ENCODE measurements at regions not wholly inside any gene's neighbourhood (a gene's known extent, or its start where the extent isn't known, plus 50 kb on each side); places are given as distances from the start of the nearest gene placed in this dataset.

DNA sequence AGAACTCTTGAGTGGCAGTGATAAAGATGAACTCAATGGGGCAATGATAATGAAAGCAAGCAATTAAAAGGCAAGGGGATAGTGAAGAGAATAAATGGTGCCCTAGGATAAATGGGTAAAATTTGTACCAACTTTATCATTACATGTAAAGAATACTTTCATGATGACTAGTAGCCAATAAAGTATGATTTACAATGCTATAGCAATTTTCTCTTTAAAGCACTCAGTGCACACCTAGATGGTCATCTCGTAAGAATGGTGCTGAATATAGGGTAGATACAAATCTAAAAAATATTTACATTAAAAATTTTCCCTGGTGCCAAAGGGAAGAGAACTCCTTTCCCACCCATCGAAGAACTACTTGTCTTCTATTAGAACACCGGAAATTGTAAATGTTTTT lies 651.4 kb downstream of the STPG2 start:
- no peak overlapping the region for H3K4me3 Mint-ChIP-seq
- H3K27me3 Mint-ChIP-seq (ENCODE audit: low read depth, poor library complexity) = no peaks in the 10 kb centered on the region
- H3K36me3 Mint-ChIP-seq (ENCODE audit: low read depth) = no peaks in the 10 kb centered on the region
- H3K27ac Mint-ChIP-seq = no peak overlapping the region
- no peak for DNase-seq
- TF ChIP-seq, protein P1, sequence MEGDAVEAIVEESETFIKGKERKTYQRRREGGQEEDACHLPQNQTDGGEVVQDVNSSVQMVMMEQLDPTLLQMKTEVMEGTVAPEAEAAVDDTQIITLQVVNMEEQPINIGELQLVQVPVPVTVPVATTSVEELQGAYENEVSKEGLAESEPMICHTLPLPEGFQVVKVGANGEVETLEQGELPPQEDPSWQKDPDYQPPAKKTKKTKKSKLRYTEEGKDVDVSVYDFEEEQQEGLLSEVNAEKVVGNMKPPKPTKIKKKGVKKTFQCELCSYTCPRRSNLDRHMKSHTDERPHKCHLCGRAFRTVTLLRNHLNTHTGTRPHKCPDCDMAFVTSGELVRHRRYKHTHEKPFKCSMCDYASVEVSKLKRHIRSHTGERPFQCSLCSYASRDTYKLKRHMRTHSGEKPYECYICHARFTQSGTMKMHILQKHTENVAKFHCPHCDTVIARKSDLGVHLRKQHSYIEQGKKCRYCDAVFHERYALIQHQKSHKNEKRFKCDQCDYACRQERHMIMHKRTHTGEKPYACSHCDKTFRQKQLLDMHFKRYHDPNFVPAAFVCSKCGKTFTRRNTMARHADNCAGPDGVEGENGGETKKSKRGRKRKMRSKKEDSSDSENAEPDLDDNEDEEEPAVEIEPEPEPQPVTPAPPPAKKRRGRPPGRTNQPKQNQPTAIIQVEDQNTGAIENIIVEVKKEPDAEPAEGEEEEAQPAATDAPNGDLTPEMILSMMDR (IDR thresholded peaks at IDR 0.05) = no peak
- no peaks in the 10 kb centered on the region for H3K4me1 Mint-ChIP-seq
- H3K9me3 Mint-ChIP-seq = no peaks in the 10 kb centered on the region

DNA sequence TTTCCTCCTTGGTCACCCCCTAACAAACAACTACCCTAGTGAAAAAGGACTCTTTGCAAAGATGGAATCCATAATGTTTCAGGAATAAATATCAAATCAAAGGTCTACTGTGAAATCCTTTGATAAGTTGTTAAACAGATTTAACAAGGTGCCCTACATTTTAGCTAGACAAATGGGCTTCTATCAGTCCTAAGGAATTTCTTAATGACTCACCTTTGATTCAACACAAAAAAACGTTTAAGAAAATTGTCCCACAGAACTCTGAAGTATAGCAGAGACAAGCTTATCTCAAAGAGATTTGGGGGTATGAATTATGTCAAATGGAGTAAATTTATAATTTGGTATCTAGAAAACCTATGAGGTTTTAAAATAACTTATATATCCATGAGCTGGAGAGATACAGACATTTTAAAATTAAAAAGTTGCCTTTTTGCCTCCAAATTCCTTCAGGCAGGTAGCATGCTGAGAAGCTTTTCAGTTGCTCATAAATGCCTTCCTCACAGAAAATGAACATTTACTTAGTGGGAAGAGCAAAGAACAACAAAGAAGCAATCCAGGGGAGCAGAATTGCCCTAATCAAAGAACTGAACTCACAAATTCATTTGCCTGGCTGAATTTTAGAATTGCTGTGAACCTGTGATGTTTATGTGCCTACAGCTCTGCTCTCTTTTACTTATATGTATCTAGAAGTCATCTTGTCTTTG lies 649.3 kb downstream of the STPG2 start:
- no peaks in the 10 kb centered on the region for H3K27me3 Mint-ChIP-seq (ENCODE audit: low read depth, poor library complexity)
- H3K27ac Mint-ChIP-seq = no peak overlapping the region
- H3K4me1 Mint-ChIP-seq = no peaks in the 10 kb centered on the region
- H3K36me3 Mint-ChIP-seq (ENCODE audit: low read depth) = no peaks in the 10 kb centered on the region
- no peak overlapping the region for H3K4me3 Mint-ChIP-seq
- no peaks in the 10 kb centered on the region for H3K9me3 Mint-ChIP-seq
- TF ChIP-seq, protein P1 (IDR thresholded peaks at IDR 0.05) = no peak
- no peak for DNase-seq

DNA sequence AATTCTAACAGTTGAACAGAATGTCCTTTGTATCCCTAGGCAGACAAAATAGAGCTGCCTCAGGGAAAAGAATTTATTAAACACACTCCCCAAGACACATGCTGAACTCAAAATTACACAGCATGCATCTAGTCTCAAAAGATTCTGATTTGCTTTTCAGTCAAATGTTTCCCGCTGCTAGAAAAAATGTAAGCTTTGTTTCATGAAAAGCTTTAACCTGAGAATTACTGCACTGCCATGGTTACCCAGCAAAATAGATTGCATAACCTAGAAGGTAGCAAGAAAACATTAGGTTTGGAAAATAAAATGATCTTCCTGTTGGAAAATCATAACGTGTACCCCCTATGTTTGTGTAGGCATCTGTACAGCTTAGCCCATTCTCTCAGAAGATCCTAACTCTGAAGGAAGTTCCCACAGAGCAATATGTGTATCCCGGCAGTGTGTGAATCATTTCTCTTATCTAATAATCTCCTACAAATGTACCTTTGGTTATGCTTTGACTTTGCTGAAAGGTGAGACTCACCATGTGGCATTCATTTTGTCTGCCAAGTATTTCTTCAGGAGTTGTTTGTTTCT lies 646.9 kb downstream of the STPG2 start:
- H3K27ac Mint-ChIP-seq = no peak overlapping the region
- DNase-seq = no peak
- no peak overlapping the region for H3K4me3 Mint-ChIP-seq

DNA sequence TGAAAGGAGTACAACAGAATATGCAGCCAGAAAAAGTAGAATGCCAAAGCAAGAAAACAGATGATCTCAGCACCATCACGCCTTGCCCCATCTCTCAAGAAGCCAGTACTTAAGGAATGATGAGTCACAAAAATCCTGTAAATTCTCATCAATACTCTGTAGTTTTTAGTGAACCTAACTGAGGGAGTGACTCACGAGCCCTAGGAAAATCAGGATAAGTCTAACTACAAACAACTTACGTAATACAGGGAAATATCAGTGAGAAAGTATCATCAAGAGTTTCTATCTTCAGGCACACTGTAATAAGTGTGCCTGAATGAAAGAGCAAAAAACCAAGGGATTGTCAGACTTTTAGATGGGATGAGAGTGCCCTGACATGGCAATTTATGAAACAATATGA lies 644.4 kb downstream of the STPG2 start:
- Mint-ChIP-seq H3K9me3 (no peaks in the 10 kb centered on the region), H3K27me3 (ENCODE audit: low read depth, poor library complexity) (no peaks in the 10 kb centered on the region), H3K27ac (no peak overlapping the region), H3K36me3 (ENCODE audit: low read depth) (no peaks in the 10 kb centered on the region), H3K4me3 (no peak overlapping the region), H3K4me1 (no peaks in the 10 kb centered on the region)
- TF ChIP-seq, protein P1 (IDR thresholded peaks at IDR 0.05) = no peak
- no peak for DNase-seq

More for the DNA sequence above, 646.9 kb downstream of the STPG2 start:
- H3K27me3 Mint-ChIP-seq (ENCODE audit: low read depth, poor library complexity) = no peaks in the 10 kb centered on the region
- no peaks in the 10 kb centered on the region for H3K9me3 Mint-ChIP-seq
- no peaks in the 10 kb centered on the region for H3K4me1 Mint-ChIP-seq
- TF ChIP-seq, protein P1 (IDR thresholded peaks at IDR 0.05) = no peak
- no peaks in the 10 kb centered on the region for H3K36me3 Mint-ChIP-seq (ENCODE audit: low read depth)

DNA sequence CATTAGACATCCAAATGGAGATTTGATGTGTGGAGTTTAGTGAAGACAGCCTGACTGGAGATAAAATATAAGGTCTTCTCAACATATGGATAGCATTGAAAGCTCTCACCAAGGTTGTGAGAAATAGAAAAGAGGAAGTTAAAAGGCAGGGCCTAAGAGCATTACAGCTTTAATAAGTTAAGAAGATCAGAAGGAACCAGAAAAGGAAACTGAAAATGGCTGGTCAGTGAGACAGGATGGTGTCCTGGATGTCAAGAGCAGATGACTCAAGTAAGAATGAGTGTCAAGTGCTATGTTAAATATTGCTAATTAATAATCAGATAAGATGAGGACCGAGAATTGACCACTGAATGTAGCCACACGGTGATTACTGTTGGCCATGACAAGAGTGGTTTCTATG lies 642.9 kb downstream of the STPG2 start:
- H3K4me1 Mint-ChIP-seq = no peaks in the 10 kb centered on the region
- no peak overlapping the region for H3K4me3 Mint-ChIP-seq
- TF ChIP-seq, protein P1 (IDR thresholded peaks at IDR 0.05) = no peak
- no peak overlapping the region for H3K27ac Mint-ChIP-seq
- DNase-seq = no peak
- no peaks in the 10 kb centered on the region for H3K9me3 Mint-ChIP-seq
- no peaks in the 10 kb centered on the region for H3K27me3 Mint-ChIP-seq (ENCODE audit: low read depth, poor library complexity)
- no peaks in the 10 kb centered on the region for H3K36me3 Mint-ChIP-seq (ENCODE audit: low read depth)

DNA sequence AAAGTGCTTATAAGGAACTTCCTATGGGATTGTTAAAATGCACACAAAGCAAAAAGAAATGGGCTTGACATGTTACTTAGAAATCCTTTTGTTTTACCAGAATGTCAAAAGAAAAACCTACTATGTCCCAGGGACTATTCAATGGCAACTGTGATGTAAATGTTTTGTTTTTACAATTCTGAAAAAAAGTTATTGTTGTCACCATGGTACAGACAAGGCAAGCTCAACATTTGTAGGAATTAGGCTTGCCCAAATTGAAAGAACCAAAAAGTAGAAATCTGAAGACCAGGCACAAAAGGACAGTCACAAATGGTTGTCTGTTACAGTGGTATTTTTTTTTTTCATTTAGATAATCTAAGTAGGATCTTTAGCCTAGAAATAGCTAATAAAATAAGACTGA lies 638.6 kb downstream of the STPG2 start:
- Mint-ChIP-seq H3K4me1 (no peaks in the 10 kb centered on the region), H3K36me3 (ENCODE audit: low read depth) (no peaks in the 10 kb centered on the region), H3K27me3 (ENCODE audit: low read depth, poor library complexity) (no peaks in the 10 kb centered on the region), H3K27ac (no peak overlapping the region), H3K9me3 (no peaks in the 10 kb centered on the region), H3K4me3 (no peak overlapping the region)
- TF ChIP-seq, protein P1 (IDR thresholded peaks at IDR 0.05) = no peak
- no peak for DNase-seq
